ENCODE measurements at regions not wholly inside any gene's neighbourhood (a gene's known extent, or its start where the extent isn't known, plus 50 kb on each side); places are given as distances from the start of the nearest gene placed in this dataset.

GRCh38 chr2:14322306-14322705, 310.2 kb upstream of the LRATD1 start (continued):
- TF ChIP-seq CDX4 (CRISPR knock-in tag; IDR thresholded peaks at IDR 0.05; ENCODE audit: borderline replicate concordance) (no peak), ZNF232 (CRISPR knock-in tag; IDR thresholded peaks at IDR 0.05) (no peak), NR2C2 (CRISPR knock-in tag; IDR thresholded peaks at IDR 0.05) (no peak), FOXP4 (CRISPR knock-in tag; IDR thresholded peaks at IDR 0.05) (no peak), PRDM15 (CRISPR knock-in tag; IDR thresholded peaks at IDR 0.05) (no peak), CTCF (IDR thresholded peaks at IDR 0.05) (no peak), ETV6 (CRISPR knock-in tag; IDR thresholded peaks at IDR 0.05) (no peak)

GRCh38 chr2:14324308-14324707, 308.2 kb upstream of the LRATD1 start:
- Mint-ChIP-seq H3K27ac (no peak overlapping the region), H3K36me3 (no peaks in the 10 kb centered on the region), H3K4me1 (peaks cover 11% of the 10 kb centered on the region), H3K9me3 (peaks cover 9% of the 10 kb centered on the region; the same call in 1 of the 2 replicates), H3K4me3 (no peak overlapping the region), H3K27me3 (ENCODE audit: low read depth) (peaks cover 12% of the 10 kb centered on the region)
- ChIA-PET CTCF (no interaction called here), POLR2A (no interaction called here)
- TF ChIP-seq ATF2 (CRISPR knock-in tag; IDR thresholded peaks at IDR 0.05; ENCODE audit: borderline replicate concordance, low read depth) (no peak), CBFB (CRISPR knock-in tag; IDR thresholded peaks at IDR 0.05; ENCODE audit: low read depth) (no peak), STAT6 (CRISPR knock-in tag; conservative IDR thresholded peaks at IDR 0.05; ENCODE audit: low read depth) (no peak), ZNF425 (CRISPR knock-in tag; conservative IDR thresholded peaks at IDR 0.05) (no peak)
- ATAC-seq (no peak), DNase-seq (ENCODE audit: low spot score) (no peak)

Data from WTC11 (cell line).